Panc1 (cell line): ENCODE measurements at regions not wholly inside any gene's neighbourhood (a gene's known extent, or its start where the extent isn't known, plus 50 kb on each side); places are given as distances from the start of the nearest gene placed in this dataset.

Experiments used
- ATAC-seq: fragments of 200-7000 bp; cut with Tn5 transposase; 2 replicates; pipeline ENCODE4 v1.9.1; 2020; ENCODE audit warnings: mild to moderate bottlenecking, moderate library complexity
- BruUV-seq: library from RNA; stranded (reverse); fragments of 400-500 nt; replicated peaks from 2 replicates; lab custom pipeline; 2021; lab: Mats Ljungman, UMichigan
- CTCF ChIA-PET: fragments of 300-600 bp; sonication (Branson Sonifier 250); formaldehyde crosslinking; loops from one replicate; lab custom pipeline; 2022; ENCODE audit warnings: antibody characterized with exemption; lab: Charles Lee
- POLR2A ChIA-PET: fragments of 300-600 bp; sonication (Branson Sonifier 250); formaldehyde crosslinking; loops from one replicate; lab custom pipeline; 2022; ENCODE audit warnings: antibody characterized with exemption; lab: Charles Lee
- DNase-seq: peaks from one replicate; pipeline ENCODE4 v3.0.0-alpha.2; 2010; ENCODE audit warnings: low read depth, low spot score
- H3K27ac ChIP-seq: 2 replicates; pipeline ENCODE4 v1.5.1; 2011; ENCODE audit warnings: mild to moderate bottlenecking, low read length, inconsistent platforms
- H3K27me3 ChIP-seq: fragments of 200-500 bp; sonication (Bioruptor generic); 2 replicates; pipeline ENCODE4 v1.6.0; 2014; ENCODE audit warnings: low read length, inconsistent platforms; ENCODE audit not compliant: control insufficient read depth, insufficient read depth
- H3K36me3 ChIP-seq: fragments of 200-500 bp; sonication (Bioruptor generic); 2 replicates; pipeline ENCODE4 v1.5.1; 2014; ENCODE audit warnings: inconsistent platforms, mild to moderate bottlenecking, low read length, moderate library complexity; ENCODE audit not compliant: control insufficient read depth, insufficient read depth
- H3K4me1 ChIP-seq: 2 replicates; pipeline ENCODE4 v1.5.1; 2011; ENCODE audit warnings: inconsistent platforms, mild to moderate bottlenecking, low read length, moderate library complexity; ENCODE audit not compliant: control insufficient read depth, insufficient read depth
- H3K4me3 ChIP-seq, 2 experiments: 2 replicates each; pipeline ENCODE4 v1.5.1; 2011 to 2012; ENCODE audit warnings: low read depth in 2 of 2, low read length in 2 of 2, mild to moderate bottlenecking in 2 of 2, inconsistent platforms in 1 of 2, moderate library complexity in 1 of 2
- H3K9me3 ChIP-seq: fragments of 200-500 bp; sonication (Bioruptor generic); 2 replicates; pipeline ENCODE4 v1.5.1; 2014; ENCODE audit warnings: low read depth, mild to moderate bottlenecking, inconsistent platforms, low read length, moderate library complexity; ENCODE audit not compliant: control insufficient read depth, insufficient read depth
- POLR2AphosphoS5 ChIP-seq: IDR thresholded peaks from 2 replicates; pipeline ENCODE4 v1.6.1; 2012; ENCODE audit warnings: mild to moderate bottlenecking, low read depth, low read length, moderate library complexity
- SIN3A ChIP-seq: IDR thresholded peaks from 2 replicates; pipeline ENCODE4 v1.6.1; 2012; ENCODE audit warnings: low read depth, mild to moderate bottlenecking, low read length, moderate library complexity, borderline replicate concordance; ENCODE audit not compliant: insufficient read depth
- TCF7L2 ChIP-seq: IDR thresholded peaks from 2 replicates; pipeline ENCODE4 v1.6.1; 2011; ENCODE audit warnings: mild to moderate bottlenecking, low read depth, low read length, inconsistent platforms
- in situ Hi-C: cut with HindIII; loops from 2 replicates; pipeline ENCODE4 v1.10.0; 2016; ENCODE audit warnings: low sequenced_read_pairs, low pct_unique_long_range_greater_than_20kb
- intact Hi-C: fragments of 100-400 bp; cut with micrococcal nuclease; formaldehyde crosslinking; loops from one replicate; pipeline ENCODE4 v1.10.0; 2022; ENCODE audit not compliant: unreplicated experiment
- TF ChIP-seq, protein P1 (sequence below), 2 experiments: IDR thresholded peaks; 2 replicates each; pipeline ENCODE4 v1.6.1; 2011 to 2012; ENCODE audit warnings: low read depth in 2 of 2, control low read depth in 1 of 2, low read length in 1 of 2, mild to moderate bottlenecking in 1 of 2, moderate library complexity in 1 of 2; ENCODE audit not compliant: insufficient read depth in 1 of 2
- TF ChIP-seq, protein P2 (sequence below): fragments of 450-650 bp; IDR thresholded peaks from 2 replicates; pipeline ENCODE4 v1.5.1; 2017; ENCODE audit warnings: mild to moderate bottlenecking

DNA sequence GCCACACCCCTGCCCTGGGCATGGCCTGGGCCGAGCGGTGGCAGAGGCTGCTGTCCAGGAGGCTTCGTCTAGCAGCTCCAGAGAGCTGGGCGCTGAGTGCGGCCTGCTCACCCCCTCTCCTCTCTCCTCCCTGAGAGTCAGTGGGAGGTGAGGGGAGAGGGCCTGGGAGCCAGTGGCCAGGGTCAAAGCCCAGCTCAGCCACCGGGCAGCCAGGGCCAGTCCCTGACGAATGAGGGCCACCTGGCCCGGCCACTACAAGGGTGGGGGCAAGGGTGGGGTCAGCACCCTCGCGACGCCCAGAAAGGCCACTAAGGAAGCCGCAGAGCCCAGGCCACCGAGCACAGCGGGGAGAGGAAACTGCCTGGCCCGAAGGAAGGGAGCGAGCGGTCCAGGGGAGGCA, 131.7 kb downstream of the FAM53A start:
- TF ChIP-seq, protein P1, sequence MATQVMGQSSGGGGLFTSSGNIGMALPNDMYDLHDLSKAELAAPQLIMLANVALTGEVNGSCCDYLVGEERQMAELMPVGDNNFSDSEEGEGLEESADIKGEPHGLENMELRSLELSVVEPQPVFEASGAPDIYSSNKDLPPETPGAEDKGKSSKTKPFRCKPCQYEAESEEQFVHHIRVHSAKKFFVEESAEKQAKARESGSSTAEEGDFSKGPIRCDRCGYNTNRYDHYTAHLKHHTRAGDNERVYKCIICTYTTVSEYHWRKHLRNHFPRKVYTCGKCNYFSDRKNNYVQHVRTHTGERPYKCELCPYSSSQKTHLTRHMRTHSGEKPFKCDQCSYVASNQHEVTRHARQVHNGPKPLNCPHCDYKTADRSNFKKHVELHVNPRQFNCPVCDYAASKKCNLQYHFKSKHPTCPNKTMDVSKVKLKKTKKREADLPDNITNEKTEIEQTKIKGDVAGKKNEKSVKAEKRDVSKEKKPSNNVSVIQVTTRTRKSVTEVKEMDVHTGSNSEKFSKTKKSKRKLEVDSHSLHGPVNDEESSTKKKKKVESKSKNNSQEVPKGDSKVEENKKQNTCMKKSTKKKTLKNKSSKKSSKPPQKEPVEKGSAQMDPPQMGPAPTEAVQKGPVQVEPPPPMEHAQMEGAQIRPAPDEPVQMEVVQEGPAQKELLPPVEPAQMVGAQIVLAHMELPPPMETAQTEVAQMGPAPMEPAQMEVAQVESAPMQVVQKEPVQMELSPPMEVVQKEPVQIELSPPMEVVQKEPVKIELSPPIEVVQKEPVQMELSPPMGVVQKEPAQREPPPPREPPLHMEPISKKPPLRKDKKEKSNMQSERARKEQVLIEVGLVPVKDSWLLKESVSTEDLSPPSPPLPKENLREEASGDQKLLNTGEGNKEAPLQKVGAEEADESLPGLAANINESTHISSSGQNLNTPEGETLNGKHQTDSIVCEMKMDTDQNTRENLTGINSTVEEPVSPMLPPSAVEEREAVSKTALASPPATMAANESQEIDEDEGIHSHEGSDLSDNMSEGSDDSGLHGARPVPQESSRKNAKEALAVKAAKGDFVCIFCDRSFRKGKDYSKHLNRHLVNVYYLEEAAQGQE (IDR thresholded peaks at IDR 0.05; ENCODE audit: insufficient read depth in 1 of 2, low read depth in 2 of 2, low read length in 1 of 2), result no peak
- DNase-seq (no peak), ATAC-seq (no peak)
- Histone ChIP-seq H3K27ac (no peak overlapping the region), H3K4me3 (no peak overlapping the region), H3K9me3 (no peaks in the 10 kb centered on the region), H3K4me1 (peaks cover 8% of the 10 kb centered on the region), H3K27me3 (no peaks in the 10 kb centered on the region), H3K36me3 (no peaks in the 10 kb centered on the region)
- ChIA-PET POLR2A (no interaction called here), CTCF (no interaction called here)
- intact Hi-C loops, result no loop called here
- no TSS peak for BruUV-seq
- in situ Hi-C loops, result no loop called here

DNA sequence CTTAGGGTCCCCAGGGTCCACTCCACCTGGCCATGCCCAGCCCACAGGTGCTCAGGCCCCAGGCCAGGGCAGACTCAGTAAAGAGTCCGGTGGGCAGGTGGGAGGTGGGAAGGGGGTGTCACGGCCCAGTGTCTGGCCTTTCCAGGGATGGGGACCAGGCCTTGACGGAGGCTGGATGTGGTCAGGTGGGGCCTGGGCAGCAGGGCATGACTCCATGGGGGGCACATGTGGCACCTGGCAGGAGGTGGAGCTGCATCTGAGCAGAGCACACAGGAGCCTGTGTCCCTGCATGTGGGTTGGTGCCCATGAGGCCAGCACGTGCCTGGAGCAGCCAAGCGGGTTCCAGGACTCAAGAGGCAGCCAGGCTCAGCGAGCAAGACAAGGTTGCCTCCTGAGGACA, 132.9 kb downstream of the FAM53A start:
- no peaks in the 10 kb centered on the region for H3K9me3 ChIP-seq
- ATAC-seq, result no peak
- no peaks in the 10 kb centered on the region for H3K27me3 ChIP-seq
- no peak overlapping the region for H3K27ac ChIP-seq
- in situ Hi-C loops (no loop called here), intact Hi-C loops (no loop called here)
- DNase-seq, result no peak
- H3K4me3 ChIP-seq, result no peak overlapping the region
- ChIA-PET CTCF (no interaction called here), POLR2A (no interaction called here)
- TF ChIP-seq, protein P1 (IDR thresholded peaks at IDR 0.05; ENCODE audit: insufficient read depth in 1 of 2, low read depth in 2 of 2, low read length in 1 of 2), result no peak
- TF ChIP-seq SIN3A (no peak), POLR2AphosphoS5 (no peak), TCF7L2 (no peak)
- TF ChIP-seq, protein P2, sequence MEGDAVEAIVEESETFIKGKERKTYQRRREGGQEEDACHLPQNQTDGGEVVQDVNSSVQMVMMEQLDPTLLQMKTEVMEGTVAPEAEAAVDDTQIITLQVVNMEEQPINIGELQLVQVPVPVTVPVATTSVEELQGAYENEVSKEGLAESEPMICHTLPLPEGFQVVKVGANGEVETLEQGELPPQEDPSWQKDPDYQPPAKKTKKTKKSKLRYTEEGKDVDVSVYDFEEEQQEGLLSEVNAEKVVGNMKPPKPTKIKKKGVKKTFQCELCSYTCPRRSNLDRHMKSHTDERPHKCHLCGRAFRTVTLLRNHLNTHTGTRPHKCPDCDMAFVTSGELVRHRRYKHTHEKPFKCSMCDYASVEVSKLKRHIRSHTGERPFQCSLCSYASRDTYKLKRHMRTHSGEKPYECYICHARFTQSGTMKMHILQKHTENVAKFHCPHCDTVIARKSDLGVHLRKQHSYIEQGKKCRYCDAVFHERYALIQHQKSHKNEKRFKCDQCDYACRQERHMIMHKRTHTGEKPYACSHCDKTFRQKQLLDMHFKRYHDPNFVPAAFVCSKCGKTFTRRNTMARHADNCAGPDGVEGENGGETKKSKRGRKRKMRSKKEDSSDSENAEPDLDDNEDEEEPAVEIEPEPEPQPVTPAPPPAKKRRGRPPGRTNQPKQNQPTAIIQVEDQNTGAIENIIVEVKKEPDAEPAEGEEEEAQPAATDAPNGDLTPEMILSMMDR, result no peak
- peaks cover 4% of the 10 kb centered on the region; the same call in 1 of the 2 replicates for H3K4me1 ChIP-seq
- no peaks in the 10 kb centered on the region for H3K36me3 ChIP-seq
- no TSS peak for BruUV-seq
